Right renal pelvis (tissue), 4 donors: ENCODE measurements at regions not wholly inside any gene's neighbourhood (a gene's known extent, or its start where the extent isn't known, plus 50 kb on each side); places are given as distances from the start of the nearest gene placed in this dataset.
A peak's percentile ranks its signal among the peaks of the same experiment; 100 is the strongest.
"Not testable (repeated sequence)": the region's sequence is repeated elsewhere in the genome, so short reads cannot be mapped to it uniquely, and the experiment has no call there.

Experiments
- DNase-seq, 4 donors: peaks; one replicate each; pipeline ENCODE4 v3.0.0-alpha.2; 2013; ENCODE audit warnings: low read depth in 4 of 4, low spot score in 3 of 4, missing footprints in 1 of 4

GRCh38 chr5:91503321-91503720, 120.2 kb upstream of the ARRDC3 start:
- DNase-seq = no peak

- no peak for DNase-seq
Measured at GRCh38 chr5:91500758-91501157, 117.6 kb upstream of the ARRDC3 start.

GRCh38 chr5:91499943-91500531, 116.9 kb upstream of the ARRDC3 start:
- DNase-seq = peak; percentile 16 to 37 (median 20)

DNA sequence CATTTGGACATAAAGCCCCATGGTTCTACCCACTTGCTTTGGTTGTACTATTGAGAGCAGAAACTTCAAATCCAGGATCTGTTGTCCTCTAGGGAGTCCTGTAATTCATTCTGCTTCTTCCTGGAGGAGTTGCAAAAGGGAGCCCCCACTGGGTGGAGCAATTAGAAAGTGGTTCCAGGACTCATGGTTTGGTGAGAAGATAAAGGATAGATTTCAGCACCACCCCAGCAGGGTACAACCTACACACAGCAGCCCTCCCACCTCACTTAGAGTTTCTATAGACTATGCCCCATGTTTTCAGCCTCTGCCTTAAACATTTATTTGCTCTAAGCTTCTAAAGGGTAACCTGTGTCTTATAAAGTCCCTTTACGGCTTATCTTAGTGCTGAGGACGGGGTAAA, 112.6 kb upstream of the ARRDC3 start:
- no peak for DNase-seq

GRCh38 chr5:91494447-91494996, 111.4 kb upstream of the ARRDC3 start:
- DNase-seq = no peak

DNA sequence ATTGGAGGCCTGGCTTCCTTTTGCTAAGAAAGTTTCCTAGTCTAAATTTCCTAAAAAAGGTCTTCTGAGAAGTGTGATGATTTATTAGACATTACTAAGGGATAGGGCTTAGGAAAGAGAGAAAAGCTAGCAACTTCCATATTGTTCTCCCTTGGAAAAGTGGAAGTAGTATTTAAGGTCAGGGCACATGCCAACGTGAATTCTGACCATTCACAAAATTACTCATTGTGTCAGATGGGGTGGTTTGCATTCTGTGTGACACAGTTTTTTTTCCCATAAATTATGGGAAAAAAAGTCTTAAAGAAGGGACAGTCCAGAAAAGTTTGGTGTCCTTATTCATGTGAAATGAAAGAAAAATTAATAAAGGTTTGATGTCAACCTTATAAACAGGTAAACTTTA, 110.0 kb upstream of the ARRDC3 start:
- DNase-seq = no peak

GRCh38 chr5:91491229-91491628, 108.1 kb upstream of the ARRDC3 start:
- no peak for DNase-seq

- no peak for DNase-seq
Measured at GRCh38 chr5:91490316-91490715, 107.2 kb upstream of the ARRDC3 start.

DNA sequence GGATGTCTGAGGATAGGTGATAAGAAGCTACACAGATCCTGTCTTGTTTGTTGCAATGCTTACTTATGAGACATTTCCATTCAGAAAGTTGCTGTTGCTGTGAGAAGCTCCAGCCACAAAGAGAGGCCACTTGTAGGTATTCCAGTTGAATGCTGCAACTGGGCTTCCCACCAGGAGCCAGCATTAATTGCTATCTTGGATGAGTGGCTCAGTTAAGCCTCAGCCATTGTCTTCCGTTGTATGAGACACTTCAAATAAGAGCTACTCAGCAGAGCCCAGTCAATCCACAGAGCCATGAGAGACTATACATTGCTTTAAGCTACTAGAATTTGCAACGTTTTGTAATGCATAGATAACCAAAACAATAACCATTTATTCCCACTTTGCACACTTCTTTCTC, 104.3 kb upstream of the ARRDC3 start:
- DNase-seq = no peak

DNA sequence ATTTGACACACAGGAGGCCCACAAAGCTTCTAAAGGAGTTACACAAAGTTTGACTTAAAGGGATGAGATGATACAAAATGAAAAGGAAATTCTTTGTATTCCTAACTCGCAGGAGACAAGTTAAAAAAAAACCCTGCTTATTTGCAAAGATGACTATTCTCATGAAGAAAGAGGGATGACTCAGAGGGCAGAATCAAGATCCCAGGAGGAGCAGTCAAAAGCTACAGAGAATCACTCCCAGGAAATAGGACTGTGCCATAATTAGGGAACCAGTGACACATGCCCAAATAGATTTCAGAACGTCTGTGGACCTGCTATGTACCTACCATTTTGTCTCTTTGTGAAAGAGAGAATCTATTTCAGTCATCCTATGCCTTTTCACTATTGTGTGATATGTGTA, 103.5 kb upstream of the ARRDC3 start:
- no peak for DNase-seq

DNA sequence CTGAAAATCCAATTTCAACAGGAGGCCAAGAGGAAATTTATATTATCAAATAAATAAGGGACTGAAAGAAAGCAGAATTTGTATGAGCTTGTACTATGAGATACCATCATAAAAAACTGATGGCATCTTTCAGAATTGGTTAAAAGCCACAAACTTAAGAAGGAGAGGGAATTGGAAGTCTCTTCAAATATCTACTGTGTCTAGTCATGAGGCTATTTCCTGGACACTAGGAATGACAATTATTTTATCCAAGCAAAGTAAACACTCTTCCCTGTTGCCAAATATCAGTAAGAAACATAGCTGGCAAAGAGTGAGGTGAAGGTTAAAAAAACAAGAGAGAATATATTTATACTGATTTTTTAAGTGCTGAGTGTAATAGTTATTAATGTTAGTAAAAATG, 101.5 kb upstream of the ARRDC3 start:
- no peak for DNase-seq

DNA sequence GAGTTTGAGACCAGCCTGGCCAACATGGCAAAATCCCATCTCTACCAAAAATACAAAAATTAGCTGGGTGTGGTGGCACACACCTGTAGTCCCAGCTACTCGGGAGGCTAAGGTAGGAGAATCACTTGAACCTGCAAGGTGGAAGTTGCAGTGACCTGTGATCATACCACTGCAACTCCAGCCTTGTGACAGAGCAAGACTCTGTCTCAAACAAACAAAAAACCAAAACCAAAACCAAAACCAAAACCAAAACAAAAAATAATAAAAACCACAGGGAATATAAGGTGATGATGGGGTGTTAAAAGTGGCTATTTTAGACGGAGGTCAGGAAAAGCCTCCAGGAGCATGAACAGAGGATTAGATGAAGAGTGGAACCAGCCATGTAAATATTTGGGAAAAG, 96.3 kb upstream of the ARRDC3 start:
- not testable (repeated sequence) for DNase-seq

- no peak for DNase-seq
Measured at GRCh38 chr5:91478096-91478495, 95.0 kb upstream of the ARRDC3 start.

DNA sequence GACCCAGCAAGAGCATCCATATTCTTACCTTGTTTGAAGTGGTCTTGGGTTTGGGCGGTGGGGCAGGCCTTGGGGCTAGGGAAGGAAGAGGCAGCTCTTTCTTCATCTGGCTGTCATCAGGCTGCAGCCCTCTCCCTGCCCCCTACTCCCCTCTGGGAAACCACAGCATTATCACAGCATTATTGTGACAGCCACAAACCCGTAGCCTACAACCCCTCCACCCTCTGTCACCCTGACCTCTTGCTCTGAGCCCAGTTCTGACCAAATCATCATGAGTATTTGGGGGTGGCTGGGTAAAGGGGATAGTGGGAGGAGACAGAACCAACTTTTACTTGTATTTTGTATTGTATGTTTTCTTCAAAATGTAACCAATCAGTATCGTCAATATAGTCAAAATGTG, 94.3 kb upstream of the ARRDC3 start:
- DNase-seq = no peak

DNA sequence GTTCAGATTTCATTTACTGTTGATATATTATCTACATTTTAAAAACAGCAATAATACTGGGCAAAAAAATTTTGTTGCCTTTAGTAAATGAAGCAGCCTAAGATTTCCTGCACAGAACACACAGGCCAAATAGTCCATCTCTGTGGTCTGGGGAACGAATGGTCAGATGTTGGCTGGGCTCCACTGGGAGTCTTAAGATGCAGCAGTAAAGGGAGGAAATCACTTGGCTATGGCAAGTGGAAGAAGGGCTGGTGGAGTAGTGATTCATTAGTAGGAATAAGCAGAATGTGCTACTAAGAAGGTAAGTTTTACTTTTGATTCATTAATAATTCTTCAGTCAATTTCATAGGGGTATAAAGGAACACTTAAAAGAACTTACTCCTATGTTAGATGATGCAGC, 91.1 kb upstream of the ARRDC3 start:
- no peak for DNase-seq

DNA sequence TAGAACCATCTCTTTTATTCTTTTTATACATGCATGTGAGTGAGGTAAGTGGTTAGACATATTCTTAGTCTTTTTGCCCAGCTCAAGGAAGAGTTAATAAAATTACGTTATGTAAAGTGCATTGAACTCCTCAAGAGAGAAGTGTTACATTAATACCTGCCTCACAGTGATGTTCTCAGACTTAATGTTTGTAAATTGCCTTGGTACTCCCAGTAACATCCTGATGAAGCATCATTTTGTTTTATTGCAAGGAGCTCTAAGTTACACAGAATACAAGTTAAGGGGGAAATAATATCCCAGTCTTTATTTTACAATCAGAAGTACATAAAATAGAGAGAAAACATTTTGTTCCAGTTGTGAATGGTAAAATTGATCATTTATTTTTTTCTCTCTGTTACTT, 89.5 kb upstream of the ARRDC3 start:
- no peak for DNase-seq

GRCh38 chr5:91469517-91470165, 86.5 kb upstream of the ARRDC3 start:
- DNase-seq = no peak

DNA sequence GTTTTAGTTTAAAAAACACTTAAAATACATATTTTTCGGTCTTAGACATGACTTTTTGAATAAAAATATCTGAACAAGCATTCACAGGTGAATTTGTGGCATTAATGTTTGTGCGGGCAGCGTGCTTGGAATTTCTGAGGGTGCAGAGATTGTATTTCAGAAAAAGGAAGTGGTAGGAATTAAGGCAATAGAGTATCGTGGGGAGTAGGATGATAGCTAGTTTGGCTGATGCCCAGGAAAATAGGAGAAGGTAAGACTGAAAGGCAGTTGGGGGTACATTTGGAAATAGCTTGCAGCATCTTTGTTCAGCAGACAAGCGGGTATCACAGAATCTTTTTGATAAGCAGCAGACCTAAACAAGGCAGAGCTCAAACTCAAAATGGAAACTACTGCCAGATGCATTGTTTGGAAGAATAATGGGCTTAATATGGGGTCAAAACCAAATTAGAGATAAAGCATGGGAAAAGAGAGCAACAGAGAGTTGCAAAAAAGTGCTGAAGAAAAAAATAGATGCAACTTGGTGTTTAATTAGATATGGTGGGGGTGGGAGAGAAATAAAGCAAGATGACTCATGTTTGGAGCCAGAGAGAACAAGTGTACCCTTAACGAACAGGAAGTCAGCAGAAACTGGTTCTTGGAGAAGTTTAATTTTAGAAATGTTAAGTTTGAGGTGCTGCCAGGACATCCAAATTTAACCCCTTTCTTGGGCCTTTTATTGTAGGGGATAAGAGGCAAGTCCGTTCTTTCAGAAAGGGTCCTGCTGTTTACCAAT, 85.7 kb upstream of the ARRDC3 start:
- no peak for DNase-seq

GRCh38 chr5:91464886-91465646, 81.9 kb upstream of the ARRDC3 start:
- no peak for DNase-seq

DNA sequence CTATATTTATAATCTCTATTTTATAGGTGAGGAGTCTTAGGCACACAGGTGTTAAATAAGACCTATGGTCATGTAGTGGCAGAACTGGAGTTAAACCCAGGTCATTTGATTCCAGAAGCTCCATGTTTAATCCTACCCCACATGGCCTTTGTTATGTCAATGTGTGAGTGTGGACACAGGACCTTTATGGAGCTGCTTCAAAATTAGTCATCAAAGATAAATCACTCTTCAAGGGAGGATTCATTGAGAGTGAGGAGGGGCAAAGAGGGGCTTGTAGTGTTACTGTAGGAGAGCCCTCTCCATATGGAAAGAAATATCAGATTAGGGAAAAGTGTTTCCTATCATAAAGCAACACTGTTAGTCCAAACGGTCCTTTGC, 74.6 kb upstream of the ARRDC3 start:
- DNase-seq = no peak
